Calu3 (cell line): ENCODE measurements at regions not wholly inside any gene's neighbourhood (a gene's known extent, or its start where the extent isn't known, plus 50 kb on each side); places are given as distances from the start of the nearest gene placed in this dataset.

Experiments used
- BruUV-seq: library from RNA; stranded (reverse); fragments of 400-500 nt; replicated peaks from 2 replicates; lab custom pipeline; 2021; lab: Mats Ljungman, UMichigan
- CTCF ChIA-PET: fragments of 300-600 bp; sonication (Branson Sonifier 250); formaldehyde crosslinking; loops from one replicate; lab custom pipeline; 2022; ENCODE audit warnings: antibody characterized with exemption; lab: Charles Lee
- DNase-seq: peaks from one replicate; pipeline ENCODE4 v3.0.0; 2022
- H3K27ac Mint-ChIP-seq: one replicate; pipeline ENCODE4 v1.8.0; 2022; ENCODE audit warnings: mixed read lengths; ENCODE audit not compliant: unreplicated experiment
- H3K27me3 Mint-ChIP-seq: one replicate; pipeline ENCODE4 v1.8.0; 2022; ENCODE audit warnings: mixed read lengths; ENCODE audit not compliant: unreplicated experiment
- H3K36me3 Mint-ChIP-seq: one replicate; pipeline ENCODE4 v1.8.0; 2022; ENCODE audit warnings: mild to moderate bottlenecking, moderate library complexity, mixed read lengths; ENCODE audit not compliant: insufficient read depth, unreplicated experiment
- H3K4me1 Mint-ChIP-seq: one replicate; pipeline ENCODE4 v1.8.0; 2022; ENCODE audit warnings: mild to moderate bottlenecking, low read depth, mixed read lengths; ENCODE audit not compliant: unreplicated experiment
- H3K4me3 Mint-ChIP-seq: one replicate; pipeline ENCODE4 v1.8.0; 2022; ENCODE audit warnings: mild to moderate bottlenecking, low read depth, moderate library complexity, mixed read lengths; ENCODE audit not compliant: unreplicated experiment
- H3K9me3 Mint-ChIP-seq: one replicate; pipeline ENCODE4 v1.8.0; 2022; ENCODE audit warnings: low read depth, mixed read lengths; ENCODE audit not compliant: unreplicated experiment
- intact Hi-C: fragments of 100-400 bp; cut with micrococcal nuclease; formaldehyde crosslinking; loops from one replicate; pipeline ENCODE4 v1.10.0; 2022; ENCODE audit not compliant: unreplicated experiment
- TF ChIP-seq, protein P1 (sequence below): fragments of 200-600 bp; IDR thresholded peaks from one replicate; pipeline ENCODE4 v1.8.0; 2022; ENCODE audit warnings: antibody characterized with exemption; ENCODE audit not compliant: unreplicated experiment

- Mint-ChIP-seq H3K27ac (no peak overlapping the region), H3K36me3 (no peaks in the 10 kb centered on the region), H3K4me3 (no peak overlapping the region), H3K27me3 (peaks cover 96% of the 10 kb centered on the region), H3K9me3 (peaks cover 4% of the 10 kb centered on the region), H3K4me1 (no peaks in the 10 kb centered on the region)
- TF ChIP-seq, protein P1, sequence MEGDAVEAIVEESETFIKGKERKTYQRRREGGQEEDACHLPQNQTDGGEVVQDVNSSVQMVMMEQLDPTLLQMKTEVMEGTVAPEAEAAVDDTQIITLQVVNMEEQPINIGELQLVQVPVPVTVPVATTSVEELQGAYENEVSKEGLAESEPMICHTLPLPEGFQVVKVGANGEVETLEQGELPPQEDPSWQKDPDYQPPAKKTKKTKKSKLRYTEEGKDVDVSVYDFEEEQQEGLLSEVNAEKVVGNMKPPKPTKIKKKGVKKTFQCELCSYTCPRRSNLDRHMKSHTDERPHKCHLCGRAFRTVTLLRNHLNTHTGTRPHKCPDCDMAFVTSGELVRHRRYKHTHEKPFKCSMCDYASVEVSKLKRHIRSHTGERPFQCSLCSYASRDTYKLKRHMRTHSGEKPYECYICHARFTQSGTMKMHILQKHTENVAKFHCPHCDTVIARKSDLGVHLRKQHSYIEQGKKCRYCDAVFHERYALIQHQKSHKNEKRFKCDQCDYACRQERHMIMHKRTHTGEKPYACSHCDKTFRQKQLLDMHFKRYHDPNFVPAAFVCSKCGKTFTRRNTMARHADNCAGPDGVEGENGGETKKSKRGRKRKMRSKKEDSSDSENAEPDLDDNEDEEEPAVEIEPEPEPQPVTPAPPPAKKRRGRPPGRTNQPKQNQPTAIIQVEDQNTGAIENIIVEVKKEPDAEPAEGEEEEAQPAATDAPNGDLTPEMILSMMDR, result no peak
- CTCF ChIA-PET, result no interaction called here
- DNase-seq, result no peak
- intact Hi-C loops, result no loop called here
- BruUV-seq, result no TSS peak
Observed at GRCh38 chr1:29467989-29468900, 231.9 kb downstream of the PTPRU start.

DNA sequence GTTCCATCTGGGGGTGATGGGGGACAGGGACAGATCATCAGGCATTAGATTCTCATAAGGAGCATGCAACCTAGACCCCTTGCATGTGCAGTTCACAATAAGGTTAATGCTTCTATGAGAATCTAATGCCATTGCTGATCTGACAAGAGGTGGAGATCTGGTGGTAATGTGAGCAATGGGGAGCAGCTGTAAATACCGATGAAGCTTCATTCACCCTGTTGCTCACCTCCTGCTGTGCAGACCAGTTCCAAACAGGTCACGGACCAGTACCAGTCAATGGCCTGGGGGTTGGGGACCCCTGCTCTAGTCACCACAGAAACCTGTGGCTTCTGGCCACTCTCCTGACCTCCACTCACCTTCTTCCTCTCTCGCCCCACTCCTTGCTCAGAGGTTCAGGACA lies 229.9 kb downstream of the PTPRU start:
- Mint-ChIP-seq H3K9me3 (peaks cover 4% of the 10 kb centered on the region), H3K4me1 (no peaks in the 10 kb centered on the region), H3K4me3 (no peak overlapping the region), H3K27ac (no peak overlapping the region), H3K36me3 (peaks cover 4% of the 10 kb centered on the region), H3K27me3 (peaks cover 96% of the 10 kb centered on the region)
- TF ChIP-seq, protein P1, result no peak
- CTCF ChIA-PET, result interaction anchor here (0.6 kb wide), 1 partner anchor 760 kb away, joined by 3 read pairs; no protein-coding TSS in a partner anchor
- intact Hi-C loops, result no loop called here
- no TSS peak for BruUV-seq
- DNase-seq, result no peak

DNA sequence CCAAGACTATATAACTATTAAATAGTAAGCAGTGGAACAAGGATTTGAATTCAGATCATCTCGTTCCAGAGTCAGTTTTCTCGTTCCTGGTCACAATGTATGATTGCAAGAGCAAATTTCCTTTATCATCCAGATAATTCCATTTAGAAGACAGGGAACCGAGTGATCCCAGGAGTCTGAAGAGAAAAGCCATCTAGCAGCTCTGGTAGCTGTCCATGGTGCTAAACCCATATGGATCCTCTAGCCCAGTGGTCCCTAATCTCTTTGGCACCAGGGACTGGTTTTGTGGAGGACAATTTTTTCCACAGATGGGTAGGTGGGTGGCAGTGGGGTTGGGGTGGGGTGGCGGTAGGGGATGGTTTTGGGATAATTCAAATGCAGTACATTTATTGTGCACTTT lies 229.4 kb downstream of the PTPRU start:
- Mint-ChIP-seq H3K27ac (no peak overlapping the region), H3K36me3 (peaks cover 4% of the 10 kb centered on the region), H3K4me3 (no peak overlapping the region), H3K9me3 (peaks cover 4% of the 10 kb centered on the region), H3K4me1 (no peaks in the 10 kb centered on the region), H3K27me3 (peaks cover 96% of the 10 kb centered on the region)
- intact Hi-C loops, result no loop called here
- TF ChIP-seq, protein P1, result no peak
- CTCF ChIA-PET, result interaction anchor here (0.6 kb wide), 1 partner anchor 761 kb away, joined by 3 read pairs; no protein-coding TSS in a partner anchor
- BruUV-seq, result no TSS peak
- DNase-seq, result no peak

DNA sequence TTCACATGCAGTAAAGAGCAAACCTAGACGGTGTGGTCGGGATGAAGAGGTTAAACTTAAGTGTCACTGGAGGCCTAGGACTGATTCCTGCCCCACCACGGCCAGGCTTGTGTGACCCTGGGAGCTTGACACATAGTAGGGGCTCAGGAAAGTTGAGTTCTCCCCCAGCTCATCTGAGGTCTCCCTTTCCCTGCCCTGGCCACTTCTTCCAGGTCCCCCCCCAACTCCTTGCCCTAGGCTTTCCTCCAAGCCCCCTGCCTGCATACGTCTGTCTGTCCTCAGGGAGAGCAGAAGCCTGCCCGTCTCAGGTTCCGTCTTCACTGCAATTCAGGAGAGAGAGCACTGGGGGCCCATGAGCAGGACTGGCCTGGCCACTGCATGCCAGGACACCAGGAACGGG lies 225.8 kb downstream of the PTPRU start:
- H3K4me3 Mint-ChIP-seq, result no peak overlapping the region
- BruUV-seq, result no TSS peak
- CTCF ChIA-PET, result no interaction called here
- H3K36me3 Mint-ChIP-seq, result peaks cover 4% of the 10 kb centered on the region
- H3K27ac Mint-ChIP-seq, result no peak overlapping the region
- DNase-seq, result no peak
- H3K27me3 Mint-ChIP-seq, result peaks cover 96% of the 10 kb centered on the region
- no peaks in the 10 kb centered on the region for H3K4me1 Mint-ChIP-seq
- TF ChIP-seq, protein P1, result no peak
- peaks cover 4% of the 10 kb centered on the region for H3K9me3 Mint-ChIP-seq
- intact Hi-C loops, result no loop called here
